NCI-H2107 treated with DMSO at 0.1 percent for 48 hours (cell line): ENCODE measurements at regions not wholly inside any gene's neighbourhood (a gene's known extent, or its start where the extent isn't known, plus 50 kb on each side); places are given as distances from the start of the nearest gene placed in this dataset.

Source experiments
- DNase-seq: peaks from one replicate; lab custom pipeline; 2025; ENCODE audit not compliant: unreplicated experiment; lab: John Stamatoyannopoulos, UW

DNA sequence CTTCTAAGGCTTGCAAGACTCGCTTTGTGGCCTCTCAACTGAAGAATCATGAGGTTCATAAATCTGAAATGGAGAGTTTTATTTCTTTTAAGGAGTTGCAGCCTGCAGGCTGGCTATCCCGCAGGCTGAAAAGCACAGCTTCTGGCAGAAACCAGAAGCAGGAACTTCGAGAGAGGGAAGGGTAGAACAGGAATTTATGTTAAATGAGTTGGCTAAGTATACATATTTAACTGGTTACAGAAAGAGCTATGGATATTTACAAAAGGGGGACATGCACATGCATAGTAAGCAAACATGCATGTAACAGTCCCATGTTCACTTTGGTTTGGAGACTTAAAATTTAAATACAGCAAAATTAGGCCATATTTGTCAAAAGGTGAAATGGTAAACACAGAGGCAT, 787.0 kb downstream of the TFAP2A start:
- no peak for DNase-seq

DNA sequence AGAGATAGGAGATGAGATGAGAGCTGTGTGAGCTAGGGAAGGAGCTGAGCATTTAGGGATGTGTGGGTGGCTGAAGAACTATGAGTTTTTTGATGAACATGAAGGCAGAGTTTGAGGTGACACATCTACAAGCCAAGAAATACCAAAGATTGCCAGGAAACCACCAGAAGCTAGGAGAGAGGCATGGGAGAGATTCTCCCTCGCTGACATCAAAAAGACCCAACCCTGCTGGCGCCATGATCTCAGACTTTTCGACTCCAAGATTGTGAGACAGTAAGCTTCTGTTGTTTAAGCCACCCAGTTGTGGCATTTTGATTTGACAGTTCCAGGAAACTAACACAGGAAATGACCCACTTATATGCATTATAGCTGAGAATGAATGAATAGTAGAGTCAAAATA, 790.9 kb downstream of the TFAP2A start:
- DNase-seq, result no peak

DNA sequence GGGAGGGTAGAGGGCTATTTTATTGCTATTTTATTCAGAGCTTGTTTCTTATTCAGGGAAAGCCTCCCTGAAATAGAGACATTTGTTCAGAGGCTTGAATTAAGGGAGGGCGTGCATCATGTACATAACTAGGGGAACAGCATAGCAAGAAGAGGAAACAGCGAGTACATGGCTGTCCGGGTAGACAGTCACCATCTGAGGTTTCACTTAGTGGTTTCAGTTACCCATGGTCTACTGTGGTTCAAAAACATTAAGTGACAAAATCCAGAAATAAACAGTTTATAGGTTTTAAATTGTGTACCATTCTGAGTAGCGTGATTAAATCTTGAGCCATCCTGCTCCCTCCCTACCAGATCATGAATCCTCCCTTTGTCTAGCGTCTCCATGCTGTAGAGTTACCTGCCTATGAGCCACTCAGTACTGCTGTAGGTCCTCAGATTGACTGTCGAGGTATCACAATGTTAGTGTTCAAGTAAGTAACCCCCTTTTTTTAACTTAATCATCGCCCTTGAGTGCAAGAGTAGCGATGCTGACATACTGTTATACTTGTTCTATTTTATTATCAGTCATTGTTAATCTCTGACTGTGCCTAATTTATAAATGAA, 791.5 kb downstream of the TFAP2A start:
- no peak for DNase-seq

DNA sequence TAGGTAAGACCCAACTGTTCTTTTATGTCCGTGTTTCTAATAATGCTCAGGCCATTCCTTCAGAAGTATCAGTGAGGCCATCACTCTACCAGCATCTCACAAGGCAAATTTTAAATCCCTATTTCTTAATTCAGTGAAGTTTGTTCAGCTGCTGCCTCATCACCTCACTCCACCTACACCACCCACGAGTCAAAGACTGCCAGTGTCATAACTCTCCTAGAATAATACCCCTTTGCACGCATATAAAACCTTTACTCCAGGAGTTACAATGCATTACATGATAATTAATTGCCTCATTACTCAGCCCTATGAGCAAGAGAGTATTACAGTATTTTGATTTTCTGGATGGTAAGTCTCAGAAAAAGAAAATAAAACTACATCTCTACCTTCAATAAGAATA, 793.6 kb downstream of the TFAP2A start:
- no peak for DNase-seq

DNA sequence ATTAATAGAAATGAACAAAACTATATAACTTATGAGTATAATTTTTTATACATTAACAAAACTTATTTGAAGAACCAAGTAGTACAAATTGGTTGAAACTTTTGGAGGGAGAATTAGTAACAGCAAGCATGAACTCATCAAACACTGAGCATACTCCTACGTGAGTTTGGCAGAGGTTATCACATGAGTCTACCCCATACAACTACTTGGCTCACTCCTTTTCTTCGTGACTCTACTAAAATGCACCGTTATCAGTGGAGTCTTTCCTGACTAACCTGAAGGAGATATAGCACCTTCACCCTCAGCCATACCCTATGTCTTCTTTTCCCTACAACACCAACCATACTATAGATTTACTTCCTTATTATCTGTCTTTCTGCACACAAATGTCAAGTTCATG, 794.2 kb downstream of the TFAP2A start:
- DNase-seq, result no peak

DNA sequence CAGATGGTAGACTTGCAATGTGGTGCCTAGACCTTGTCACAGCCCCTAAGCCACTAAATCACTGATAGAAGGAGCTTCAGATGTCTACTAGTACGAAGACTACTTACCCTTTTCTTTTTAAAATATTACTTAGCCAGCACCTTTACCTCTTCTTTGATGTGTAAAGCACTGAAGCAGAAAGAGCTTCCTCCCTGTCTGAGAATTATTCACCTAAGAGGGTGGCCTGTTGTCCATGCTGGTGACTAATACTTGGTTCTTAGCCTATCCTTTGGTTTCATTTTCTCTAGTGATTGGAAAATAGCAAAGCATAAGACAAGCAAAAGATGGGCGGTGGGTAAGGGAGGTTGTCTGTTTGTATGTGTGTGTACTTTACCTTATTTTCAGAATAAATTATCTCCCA, 794.6 kb downstream of the TFAP2A start:
- no peak for DNase-seq

DNA sequence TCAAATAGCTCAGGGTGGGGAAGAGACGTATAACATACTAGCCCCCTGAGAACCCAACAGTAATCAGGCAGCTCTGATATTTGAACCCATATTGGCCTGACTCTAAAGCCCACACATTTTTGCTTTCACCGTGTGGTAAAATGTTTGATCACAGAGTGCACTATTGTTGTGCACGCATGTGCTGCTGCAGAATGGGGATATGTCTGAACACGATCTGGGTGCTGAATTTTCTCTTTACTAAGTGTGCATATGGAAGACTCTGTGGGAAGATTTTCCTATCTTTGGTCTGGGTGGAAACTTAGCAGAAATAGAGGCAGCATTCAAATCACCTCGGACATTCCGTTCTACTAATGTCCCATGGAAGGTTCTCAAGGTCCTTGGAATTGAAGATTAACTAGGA, 800.1 kb downstream of the TFAP2A start:
- no peak for DNase-seq

DNA sequence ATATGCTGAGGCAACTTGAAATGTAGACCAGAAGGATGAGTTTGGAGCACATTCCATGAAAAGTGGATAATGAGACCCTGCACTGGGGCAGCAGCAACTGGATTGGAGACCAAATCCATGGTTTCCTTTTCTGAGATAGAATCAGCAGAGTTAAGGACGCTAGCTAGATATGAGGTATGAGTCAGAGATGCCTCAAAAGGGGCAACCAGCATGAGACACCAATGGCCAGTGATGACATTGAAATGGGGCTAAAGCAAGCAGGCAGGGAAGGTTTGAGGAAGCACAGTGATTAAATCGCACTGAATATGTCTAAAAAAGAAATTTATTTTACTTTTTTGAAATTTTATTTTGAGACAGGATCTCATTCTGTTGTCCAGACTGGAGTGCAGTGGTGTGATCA, 802.4 kb downstream of the TFAP2A start:
- no peak for DNase-seq

DNA sequence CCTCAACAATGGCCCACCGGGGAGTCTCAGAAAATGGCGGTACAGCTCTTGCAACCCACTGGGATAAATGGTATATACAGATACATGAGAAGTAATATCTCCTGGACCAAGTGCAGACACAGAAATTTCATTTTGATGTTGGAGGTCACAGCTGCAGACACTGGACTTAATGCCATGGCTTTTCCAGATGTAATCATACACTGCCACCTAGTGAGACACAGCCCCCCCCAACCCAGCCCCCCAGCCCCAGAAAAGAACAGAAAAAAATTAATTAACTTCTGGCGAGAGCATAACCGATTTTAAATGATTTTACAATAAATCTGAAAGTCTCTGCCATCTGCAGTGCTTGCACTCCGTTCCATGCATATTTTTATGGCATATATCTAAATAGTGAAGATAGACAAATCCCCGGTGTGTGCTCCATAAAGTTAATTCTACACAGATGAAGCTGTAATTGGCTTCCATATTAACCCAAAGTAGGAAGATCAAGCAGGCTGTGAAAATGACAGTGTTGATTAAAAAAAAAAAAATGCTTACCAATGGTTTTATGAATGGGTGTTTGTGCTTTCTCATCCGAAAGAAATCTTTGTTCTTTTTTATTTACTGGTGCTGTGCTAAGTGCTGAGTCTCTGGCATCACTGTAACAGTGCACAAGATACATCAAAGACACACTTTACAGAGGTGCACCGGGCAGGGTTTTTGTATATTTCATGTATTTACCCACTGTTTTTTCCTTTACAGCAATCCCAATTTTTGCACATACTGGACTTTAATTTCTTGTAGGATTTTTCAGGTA, 804.1 kb downstream of the TFAP2A start:
- no peak for DNase-seq

DNA sequence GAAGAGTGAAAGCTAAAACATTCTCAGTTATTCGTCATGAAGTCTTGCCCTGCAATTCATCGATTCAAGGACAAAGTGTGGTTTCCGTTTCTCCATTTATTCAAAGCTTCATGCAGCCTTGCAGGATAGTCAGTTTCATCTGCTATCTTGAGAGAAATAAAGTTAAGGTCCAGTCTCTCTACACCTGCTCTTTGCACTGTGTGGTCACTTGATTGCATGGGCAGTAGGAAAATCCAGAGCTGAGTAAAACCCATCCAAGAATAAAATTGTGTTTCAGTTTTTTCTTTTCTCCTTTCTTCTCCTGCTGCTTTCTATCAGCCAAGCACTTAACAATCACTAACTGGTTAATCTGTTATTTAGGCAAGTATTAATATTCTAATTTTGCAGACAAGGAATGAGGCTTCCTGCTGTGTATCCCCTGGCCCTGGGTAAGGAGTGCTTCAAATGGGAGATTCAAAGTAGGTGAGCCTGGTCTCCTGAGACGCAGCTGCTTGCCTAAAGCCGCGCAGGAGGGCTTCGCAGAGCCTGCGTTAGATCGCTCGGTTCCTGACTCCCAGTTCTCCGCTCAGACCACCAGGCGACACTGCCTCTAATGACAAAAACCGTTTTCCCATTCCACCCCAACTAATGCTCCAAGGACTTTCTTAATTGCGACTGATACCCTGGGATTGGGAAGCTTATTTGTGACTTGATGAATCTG, 808.3 kb downstream of the TFAP2A start:
- no peak for DNase-seq

DNA sequence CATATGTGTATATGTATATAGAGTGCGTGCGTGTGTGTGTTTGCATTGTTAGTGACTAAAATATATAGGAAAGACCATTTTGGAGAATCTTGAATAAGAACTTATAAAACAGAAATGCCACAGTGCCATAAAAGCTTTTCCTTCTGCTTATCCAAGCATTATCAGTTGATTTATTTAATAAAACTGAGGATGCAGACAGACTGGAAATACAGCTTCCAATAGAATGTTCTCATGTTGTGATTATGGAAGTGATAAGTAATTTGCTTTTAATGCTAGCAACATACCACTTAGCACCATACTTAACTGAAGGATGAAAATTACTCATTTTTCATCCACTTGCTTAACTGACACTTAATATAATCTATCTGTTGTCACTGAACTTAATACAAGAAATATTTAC, 820.1 kb downstream of the TFAP2A start:
- no peak for DNase-seq

DNA sequence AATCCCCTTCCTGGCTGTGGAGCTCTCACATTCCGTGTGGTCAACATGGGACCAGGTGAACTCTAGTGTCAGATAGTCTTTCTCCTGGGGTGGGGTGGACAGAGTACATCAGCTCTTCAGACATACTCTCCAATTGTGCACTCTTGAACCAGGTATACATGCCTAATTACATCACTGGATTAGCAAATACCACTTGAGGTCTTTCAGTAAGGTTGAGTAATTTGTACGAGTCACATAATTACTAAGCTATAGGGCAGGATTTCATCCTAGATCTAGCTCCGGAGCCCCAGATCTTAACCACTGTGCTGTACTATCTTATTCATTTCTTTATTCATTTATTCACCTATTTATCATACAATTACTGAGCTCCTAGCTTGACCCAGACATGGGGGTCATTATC, 821.3 kb downstream of the TFAP2A start:
- DNase-seq, result no peak

DNA sequence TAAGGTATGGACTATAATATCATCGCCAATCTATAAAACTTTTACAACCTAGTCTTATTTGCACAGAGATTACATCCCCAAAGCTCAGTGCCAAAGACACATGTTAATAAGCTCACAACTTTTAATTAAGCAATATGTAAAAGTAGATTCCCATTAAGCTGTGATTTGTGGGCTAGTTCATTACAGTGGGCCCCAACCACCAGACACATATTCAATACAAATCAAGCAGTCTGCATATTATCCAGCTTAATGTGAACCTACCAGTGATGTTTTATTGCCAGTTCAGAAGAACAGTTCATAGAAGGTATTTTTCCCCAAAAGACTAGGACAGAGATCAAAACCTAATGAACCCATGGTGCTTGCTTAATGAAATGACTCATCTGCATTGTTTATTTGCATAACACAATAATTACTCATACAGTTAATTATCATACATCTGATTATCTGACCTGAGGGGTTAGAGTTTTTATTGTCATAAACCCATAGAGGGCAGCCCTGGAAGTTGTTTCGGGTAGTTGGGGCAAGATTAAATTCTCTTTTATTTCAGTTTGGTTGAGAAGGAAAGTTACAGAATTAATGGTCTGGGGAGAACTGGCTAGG, 831.0 kb downstream of the TFAP2A start:
- no peak for DNase-seq

DNA sequence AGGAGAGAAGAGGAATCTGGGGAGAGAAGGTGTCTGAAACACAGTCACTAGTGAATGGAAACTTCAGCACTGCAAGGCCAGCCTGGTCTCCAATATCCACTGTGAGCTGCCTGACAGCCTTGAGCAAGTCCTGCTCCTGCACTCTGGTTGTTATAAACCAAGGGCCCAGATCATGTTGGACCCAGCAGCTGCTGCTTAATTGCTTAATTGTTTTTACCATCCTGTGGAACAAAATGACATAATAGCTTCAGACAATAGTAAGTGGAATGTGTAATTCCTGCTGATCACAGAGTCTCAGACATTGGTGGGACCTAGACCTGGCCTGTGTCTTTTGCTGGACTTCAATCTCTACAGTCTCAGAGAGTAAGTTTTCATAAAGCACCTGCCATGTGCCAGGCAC, 833.7 kb downstream of the TFAP2A start:
- DNase-seq, result no peak

DNA sequence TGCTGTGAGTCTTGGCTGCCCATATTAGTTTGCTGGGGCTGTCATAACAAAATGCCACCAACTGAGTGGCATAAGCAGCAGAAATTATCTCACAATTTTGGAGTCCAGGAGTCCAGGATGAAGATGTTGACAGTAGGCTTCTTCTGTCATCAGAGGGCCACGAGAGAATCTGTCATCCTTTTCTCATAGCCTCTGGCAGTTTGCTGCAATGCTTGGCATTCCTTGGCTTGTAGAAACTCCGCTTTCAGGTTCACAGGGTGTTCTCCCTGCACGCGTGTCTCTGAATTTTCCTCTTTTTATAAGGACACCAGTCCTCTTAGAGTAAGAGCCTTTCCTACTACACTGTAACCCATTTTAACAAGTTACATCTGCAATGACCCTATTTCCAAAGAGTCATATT, 838.4 kb downstream of the TFAP2A start:
- no peak for DNase-seq

DNA sequence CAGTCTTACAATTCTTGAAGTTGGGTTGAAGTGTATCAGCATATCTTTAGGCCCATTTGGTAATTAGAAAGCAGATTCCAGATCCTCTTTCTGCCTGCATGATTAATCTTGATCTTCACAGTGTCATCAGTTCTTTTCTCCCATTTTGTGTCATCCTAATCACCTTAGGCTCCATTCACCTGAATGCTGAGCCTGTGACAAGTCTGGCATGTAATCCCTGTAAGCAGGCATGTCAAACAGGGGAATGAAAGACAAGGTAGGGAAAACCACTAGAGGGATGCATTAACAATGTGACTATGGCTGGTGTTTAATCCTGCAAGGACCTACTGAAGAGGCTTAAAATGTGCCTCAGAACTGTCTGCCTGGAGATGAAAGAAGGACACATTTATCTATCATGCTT, 848.8 kb downstream of the TFAP2A start:
- no peak for DNase-seq

DNA sequence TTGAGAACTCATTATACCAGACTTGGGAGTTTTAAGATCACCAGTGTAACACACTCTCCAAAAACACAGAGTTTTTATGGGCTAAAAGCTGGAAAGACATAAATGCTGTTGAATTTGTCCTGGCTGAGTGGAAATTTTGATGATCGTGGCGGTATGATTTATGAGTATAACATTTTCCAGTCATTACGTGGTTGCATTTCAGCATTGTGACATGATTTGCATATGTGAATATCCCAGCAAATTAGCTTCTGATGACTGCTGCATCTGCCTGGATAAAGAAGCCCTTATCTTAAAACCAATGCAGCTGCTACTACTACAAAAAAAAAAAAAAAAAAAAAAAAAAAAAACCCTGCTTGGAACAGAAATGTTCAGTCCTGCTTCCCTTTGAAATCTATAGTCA, 850.9 kb downstream of the TFAP2A start:
- DNase-seq, result no peak

DNA sequence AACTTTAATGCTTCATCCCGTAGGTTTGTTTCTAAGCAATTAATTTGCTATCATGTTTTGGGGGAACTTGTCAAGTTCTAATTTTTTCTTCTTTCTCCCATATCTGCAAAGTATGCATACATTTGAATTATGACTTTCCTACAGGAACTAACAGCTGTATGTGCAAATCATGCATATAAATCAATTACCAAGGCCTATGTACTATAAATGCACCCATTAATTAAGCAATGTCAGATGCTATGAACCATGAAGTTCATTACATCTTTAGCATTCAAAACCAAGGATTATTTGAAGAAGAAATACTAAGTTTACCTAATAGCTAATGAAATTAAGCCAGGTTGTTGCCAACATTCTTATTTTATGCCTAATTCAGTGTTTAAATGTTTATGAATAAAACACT, 851.3 kb downstream of the TFAP2A start:
- no peak for DNase-seq

DNA sequence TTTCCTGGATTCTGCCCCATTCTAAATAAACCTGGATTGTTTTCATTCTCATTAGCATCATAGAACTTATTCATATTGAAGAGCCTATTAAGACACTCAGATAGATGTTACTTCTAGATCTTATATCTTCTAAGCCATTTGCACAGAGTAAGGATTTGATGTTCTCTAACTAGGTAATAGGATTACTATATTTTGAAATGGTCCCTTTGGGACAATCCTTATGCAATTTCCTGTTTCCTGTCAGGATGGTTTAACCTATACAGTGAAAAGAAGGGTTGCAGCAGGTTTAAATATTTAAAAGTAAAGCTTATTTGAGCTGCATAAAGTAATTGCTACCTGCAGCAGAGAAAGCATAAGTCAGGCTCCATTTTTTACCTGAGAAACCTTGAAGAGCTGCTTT, 860.1 kb downstream of the TFAP2A start:
- DNase-seq, result no peak

DNA sequence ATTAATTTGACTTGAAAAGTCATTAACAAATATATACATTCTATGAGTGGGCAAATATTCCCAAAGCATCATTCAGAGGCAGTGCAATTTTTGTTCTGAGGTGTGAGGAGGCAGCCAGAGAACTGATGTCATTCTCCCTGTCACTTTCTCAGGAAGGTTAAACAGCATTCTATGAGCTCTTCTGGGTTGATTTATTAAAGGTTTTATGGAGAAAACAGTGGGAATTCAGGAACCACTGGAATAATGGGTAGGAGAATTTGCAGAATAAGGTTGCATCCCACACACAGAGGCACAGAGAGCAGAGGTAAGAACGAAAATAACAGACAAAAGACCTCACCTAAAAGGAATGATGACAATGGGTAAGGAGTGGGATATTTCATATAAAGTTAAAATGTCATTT, 860.6 kb downstream of the TFAP2A start:
- no peak for DNase-seq

DNA sequence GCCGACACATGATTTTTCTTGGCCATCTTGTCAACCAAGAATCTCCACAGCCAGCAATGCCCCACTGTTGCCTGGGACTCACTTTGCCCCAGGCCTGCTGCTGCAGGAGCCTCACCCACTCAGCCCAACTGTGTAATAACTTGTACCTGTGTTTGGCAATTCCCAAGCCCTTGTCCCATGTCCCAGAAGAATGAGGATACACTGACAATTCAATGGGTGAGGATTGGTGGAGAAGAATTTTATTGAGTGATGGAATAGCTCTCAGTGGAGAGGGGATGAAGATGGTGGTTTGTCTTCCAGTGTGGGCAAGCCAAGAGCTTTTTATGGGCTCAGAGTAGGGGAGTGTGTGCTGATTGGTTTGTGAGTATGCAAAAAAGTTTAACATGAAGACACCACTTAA, 861.9 kb downstream of the TFAP2A start:
- DNase-seq, result no peak

DNA sequence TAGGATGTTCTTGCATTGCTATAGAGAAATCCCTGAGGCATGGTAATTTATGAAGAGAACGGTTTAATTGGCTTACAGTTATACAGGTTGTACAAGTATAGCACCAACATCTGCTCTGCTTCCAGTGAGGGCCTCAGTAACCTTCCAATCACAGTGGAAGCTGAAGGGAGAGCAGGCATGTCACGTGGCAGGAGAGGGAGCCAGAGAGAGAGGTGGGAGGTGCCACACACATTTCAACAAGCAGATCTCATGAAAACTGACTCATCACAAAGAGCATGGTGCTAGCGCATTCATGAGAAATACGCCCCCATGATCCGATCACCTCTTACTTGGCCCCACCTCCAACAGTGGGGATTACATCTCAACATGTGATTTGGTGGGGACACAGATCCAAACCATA, 871.2 kb downstream of the TFAP2A start:
- DNase-seq, result no peak
